NOMO-1 (cell line): ENCODE measurements at regions not wholly inside any gene's neighbourhood (a gene's known extent, or its start where the extent isn't known, plus 50 kb on each side); places are given as distances from the start of the nearest gene placed in this dataset.
"Not testable (repeated sequence)": the region's sequence is repeated elsewhere in the genome, so short reads cannot be mapped to it uniquely, and the experiment has no call there.

Source experiments
- DNase-seq, 2 experiments: peaks; one replicate each; lab custom pipeline; 2025; ENCODE audit not compliant: unreplicated experiment in 2 of 2; lab: John Stamatoyannopoulos, UW

DNA sequence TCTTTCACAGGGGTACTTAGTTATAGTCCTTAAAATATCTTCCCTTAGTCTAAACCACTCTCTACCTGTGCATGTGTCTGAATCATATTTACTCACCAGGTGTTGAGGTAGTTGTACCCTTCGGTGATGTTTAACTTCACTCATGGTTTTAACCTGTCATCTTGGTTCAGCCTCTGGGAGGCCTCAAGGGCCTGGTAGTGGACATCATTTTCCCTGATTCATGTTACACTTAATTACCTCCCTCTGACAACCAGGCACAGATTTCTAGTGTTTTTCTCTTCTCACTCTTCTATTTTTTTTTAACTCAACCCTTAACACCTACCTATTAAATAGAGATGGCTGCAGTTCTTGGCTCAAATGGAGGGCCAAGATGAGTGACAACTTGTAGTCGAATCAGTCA is 505.4 kb downstream of the TMEM114 start:
- DNase-seq: no peak

DNA sequence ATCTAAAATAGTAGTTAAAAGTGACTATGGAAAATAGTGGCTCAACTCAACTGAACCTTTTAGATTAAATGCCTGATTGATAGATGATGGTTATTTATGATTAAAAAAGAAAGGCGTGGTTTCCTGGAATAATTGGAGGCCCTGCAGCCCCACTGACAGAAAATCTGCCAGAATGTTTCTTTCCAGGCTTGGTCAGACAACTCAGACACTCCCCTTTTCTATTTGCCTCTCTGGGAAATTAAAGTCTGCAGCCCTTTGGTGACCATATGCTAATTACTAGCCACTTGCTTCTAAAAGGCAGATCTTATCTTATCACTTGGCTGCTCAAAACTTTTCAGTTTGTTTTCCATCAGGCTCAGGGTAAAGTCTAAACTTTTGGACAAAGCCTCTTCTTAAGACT is 506.0 kb downstream of the TMEM114 start:
- DNase-seq: no peak

DNA sequence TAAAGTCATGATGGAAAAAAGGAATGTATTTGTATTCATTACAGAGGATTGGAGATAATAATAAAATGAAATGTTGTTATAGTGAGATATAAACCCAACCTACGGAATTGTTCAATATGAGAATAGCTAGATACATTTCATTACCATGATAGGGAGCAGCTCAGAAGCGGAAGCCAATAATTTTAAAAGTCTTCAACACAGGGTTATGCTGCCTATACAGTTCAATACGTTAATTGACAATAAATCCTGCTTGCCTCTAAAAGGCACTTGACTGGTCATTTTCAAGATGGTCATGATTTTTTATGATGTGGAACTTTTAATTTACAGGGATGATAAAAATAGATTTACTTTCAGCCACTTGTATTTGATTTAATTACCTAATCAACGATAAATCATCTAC is 506.8 kb downstream of the TMEM114 start:
- no peak for DNase-seq

DNA sequence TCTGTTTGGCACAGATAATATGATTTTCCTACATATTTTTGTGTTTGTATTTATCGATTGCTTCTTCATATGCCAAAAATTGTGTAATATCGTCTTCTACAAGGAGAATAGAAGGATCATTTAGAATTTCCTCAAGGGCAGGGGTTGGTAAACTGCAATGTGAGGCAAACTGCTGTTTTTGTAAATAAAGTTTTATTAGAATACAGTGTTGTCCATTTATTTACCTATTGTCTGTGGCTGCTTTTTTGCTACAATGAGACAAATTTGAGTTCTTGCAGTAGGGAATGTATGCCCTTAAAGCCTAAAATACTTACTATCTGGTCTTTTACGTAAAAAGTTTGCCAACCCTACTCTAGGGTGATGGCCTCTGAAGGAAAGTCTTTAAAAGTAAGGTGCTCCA is 509.5 kb downstream of the TMEM114 start:
- DNase-seq: no peak

DNA sequence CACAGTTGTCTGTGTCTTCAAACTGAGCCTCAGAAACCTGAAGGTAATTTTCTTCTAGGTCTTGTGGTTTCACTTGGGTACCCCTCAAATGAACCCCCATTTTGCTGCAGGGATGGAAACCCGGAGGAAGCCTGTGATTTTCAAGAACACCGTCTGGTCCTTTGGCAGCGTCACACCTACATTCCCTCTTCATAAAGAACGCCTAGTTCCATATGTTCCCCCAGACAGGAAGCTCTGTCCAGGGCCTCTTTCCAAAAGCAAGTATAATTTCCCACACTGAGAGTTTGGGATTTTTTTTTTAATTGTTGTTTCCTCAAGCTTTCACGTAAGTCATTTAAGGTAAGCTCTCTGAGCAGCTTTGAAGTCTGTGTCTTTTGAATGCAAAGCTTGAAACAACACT is 515.0 kb downstream of the TMEM114 start:
- no peak for DNase-seq

DNA sequence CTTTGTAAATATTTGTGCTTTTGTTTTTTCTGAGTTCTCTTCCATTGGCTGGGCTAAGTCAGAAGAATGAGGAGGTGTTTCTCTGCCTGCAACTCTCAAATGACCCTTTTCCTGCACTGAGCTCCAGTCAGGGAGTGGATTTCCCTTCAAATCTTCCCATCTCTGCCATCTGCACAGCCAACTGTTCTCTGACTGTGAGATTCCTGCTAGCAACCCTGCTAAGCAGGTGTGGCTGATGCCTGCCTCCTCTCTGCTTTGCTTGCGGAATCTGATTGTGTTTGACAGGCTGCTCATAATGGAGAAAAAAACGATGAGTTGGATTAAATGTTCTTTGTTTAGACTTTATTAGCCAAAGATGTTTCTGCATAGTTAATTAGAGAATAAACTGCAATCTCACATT is 519.8 kb downstream of the TMEM114 start:
- DNase-seq: no peak

DNA sequence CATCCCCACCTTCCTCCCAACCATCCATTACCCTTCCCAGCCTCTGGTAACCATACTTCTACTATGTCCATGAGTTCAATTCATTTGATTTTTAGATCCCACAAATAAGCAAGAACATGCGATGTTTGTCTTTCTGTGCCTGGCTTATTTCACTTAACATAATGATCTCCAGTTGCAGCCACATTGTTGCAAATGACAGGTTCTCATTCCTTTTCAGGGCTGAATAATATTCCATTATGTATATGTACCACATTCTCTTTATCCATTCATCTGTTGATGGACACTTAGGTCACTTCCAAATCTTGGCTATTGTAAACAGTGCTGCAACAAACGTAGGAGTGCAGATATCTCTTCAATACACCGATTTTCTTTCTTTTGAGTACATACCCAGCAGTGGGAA is 522.1 kb downstream of the TMEM114 start:
- not testable (repeated sequence) for DNase-seq

DNA sequence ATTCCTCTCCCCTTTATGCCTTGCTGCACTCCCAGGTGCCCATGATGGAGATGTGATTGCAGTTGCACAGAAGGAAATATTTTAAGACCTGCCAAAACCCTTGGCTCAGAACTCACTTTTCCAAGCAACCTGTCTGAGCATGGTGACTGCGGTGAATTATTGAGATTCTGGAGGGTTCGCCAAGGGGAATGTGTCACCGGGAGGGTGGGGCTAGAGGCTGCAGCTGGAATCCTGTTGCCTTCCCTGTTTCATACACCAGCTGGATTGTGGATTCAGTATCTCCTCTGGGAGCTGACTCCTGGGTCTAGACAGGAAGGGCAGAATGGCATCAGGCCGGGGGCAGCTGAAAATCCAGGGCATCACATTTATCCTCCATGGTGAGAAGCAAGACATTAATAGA is 527.2 kb downstream of the TMEM114 start:
- no peak for DNase-seq

DNA sequence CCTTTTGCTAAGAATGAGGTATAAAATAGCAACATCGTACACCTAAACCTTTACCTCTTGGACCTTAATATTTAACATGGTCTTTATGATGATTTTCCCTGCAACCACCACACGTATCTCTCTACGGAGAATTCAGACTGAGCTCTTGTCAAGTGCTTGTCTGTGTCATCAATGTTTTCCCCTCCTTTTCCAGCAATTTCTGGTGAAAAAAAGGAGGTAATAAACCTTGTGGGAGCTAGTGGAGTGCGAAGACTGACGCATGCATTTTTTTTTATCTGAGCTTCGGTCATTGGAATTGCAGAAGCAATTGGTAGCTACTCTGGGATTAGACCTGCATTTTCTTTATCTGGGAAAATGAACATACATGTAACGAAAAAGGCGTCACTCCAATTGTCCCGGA is 527.6 kb downstream of the TMEM114 start:
- DNase-seq: no peak

DNA sequence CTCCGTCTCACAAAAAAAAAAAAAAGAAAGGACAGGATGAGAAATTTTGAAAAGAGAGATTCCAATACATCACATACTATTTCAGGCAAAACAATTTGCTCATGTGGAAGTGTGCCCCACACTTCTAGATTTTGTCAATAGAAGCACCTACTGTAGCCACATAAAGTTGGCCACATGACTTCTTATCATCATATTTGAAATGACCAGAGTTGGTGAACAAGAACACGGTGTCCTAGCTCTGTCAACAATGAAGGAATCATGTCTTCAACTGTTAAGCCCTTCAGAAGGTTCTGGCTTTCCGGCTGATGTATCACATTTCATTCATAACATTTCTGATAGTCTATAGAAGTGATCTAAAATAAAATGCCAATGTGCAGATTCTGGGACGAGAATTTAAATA is 534.5 kb downstream of the TMEM114 start:
- no peak for DNase-seq

DNA sequence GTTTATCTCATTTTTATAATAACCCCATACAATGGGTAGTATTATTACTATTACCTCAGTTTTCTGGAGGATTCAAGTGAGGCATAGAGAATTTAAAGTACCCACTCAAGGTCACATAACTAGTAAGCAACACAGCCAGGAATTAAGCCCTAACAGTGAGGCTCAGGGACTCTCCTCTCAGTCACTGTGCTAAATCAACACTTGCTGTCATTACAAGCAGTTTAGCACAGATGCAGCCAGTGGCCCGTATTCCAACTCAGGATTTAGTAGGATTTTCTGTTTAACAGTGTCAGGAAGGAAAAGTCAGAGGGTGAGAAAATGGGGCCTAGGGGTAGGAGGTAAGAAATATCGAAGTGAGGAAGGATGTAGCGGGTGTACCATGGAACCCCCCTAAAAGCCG is 536.9 kb downstream of the TMEM114 start:
- no peak for DNase-seq

DNA sequence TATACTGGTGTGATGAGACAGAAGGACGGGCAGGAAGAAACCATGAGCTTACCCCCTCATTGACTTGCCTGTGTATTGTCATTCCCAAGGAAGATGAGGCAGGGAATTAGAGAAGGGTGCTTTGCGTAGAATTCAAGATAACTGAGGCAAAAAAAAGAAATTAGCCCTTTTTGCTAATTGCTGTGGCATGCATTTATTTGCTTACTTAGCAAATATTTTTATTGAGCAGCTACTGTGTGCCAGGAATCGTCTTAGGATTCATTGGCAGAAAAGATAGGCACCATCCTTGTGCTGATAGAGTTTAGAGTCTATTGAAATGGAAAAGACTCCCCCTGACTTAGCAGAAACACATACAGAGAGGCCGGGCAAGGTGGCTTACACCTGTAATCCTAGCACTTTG is 541.9 kb downstream of the TMEM114 start:
- no peak for DNase-seq

DNA sequence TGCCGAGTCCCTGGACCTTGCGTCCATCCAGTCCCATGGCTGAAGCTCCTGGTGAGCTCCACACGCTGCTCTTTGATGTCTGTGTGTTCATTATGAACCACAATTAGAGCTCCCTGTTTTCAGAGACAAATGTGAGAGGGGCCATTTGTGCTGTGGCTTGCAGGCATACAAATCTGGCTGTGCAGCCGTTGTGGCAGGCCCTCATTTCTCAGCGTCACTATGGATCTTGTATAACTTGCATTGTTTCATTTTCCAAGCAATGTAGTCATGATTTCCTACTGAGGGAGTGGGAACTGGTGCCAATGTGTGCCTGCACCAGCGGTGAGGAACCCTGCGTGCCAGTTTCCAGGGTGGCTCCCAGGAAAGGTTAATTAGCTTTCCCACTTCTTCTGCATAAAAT is 542.6 kb downstream of the TMEM114 start:
- DNase-seq: no peak

DNA sequence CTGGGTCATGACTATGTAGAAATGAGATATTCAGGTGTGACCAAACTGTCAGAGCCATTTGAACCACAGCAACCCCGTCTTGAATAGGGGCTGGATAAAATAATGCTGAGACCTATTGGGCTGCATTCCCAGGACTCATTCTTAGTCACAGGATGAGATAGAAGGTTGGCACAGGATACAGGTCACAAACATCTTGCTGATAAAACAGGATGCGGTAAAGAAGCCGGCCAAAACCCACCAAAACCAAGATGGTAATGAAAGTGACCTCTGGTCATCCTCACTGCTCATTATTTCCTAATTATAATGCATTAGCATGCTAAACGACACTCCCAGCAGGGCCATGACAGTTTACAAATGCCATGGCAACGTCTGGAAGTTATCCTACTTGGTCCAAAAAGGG is 545.5 kb downstream of the TMEM114 start:
- DNase-seq: no peak

DNA sequence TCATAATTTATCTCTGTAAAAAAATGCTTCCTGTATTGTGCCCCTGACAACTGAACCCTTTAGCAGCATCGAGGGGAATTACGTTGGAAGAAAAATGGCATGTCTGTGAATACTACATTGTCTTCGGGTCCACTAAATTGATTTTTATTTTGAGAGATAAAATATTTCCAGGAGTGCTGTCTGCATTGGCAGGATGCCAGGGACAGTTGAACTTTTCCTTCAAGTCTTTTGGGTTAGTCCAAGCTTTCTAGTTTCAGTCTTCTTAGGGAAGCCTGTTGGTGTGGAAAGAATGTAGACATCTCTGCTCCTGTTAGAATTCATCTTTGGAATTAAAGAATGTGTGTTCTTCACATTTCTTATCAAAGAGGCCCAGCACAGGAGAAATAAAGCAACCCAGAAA is 557.9 kb downstream of the TMEM114 start:
- no peak for DNase-seq

DNA sequence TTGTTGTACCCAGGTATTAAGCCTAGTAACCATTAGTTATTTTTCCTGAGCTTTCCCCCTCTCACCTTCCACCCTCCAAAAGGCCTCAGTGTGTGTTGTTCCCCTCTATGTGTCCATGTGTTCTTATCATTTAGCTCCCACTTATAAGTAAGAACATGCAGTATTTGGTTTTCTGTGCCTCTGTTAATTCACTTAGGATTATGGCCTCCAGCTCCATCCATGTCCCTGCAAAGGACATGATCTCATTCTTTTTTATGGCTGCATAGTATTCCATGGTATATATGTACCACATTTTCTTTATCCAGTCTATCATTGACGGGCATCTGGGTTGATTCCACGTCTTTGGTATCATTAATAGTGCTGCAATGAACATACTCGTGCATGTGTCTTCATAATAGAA is 560.3 kb downstream of the TMEM114 start:
- not testable (repeated sequence) for DNase-seq

DNA sequence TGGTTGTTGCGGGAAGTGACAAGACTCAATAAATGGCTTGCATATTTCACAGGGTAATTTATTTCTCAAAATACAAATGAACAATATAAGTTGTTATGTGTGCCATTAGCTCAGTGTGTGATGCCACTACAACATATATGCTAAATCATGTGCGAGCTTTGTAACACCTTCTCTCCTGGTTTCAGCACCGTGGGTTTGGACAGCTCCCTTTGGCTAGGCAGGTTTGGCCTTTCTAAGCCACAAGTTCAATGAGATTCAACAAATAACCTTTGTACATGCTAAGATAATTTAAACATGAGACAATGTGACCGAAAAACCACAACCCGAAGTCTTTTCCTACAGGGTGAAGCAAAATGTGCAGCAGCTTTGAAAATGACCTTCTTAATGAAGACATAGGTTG is 563.9 kb downstream of the TMEM114 start:
- DNase-seq: no peak

DNA sequence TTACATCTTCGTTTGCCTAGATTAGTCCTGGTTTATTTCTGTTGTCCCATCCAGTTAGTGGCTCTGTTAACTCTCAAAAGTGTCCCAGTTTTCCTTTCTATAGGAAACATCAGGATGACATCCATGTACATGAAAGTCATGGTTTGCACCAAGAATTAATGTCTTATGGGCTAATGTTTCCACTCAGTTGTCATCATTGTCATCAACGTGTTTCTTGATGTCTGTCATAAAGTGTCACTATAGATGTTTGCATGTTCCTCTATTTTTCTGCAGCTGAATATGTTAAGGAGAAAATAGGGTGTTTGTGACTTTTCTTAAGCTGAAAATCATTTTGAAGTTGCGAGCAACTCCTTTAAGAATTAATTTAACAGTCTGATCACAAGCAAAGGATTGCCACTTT is 567.0 kb downstream of the TMEM114 start:
- DNase-seq: no peak

DNA sequence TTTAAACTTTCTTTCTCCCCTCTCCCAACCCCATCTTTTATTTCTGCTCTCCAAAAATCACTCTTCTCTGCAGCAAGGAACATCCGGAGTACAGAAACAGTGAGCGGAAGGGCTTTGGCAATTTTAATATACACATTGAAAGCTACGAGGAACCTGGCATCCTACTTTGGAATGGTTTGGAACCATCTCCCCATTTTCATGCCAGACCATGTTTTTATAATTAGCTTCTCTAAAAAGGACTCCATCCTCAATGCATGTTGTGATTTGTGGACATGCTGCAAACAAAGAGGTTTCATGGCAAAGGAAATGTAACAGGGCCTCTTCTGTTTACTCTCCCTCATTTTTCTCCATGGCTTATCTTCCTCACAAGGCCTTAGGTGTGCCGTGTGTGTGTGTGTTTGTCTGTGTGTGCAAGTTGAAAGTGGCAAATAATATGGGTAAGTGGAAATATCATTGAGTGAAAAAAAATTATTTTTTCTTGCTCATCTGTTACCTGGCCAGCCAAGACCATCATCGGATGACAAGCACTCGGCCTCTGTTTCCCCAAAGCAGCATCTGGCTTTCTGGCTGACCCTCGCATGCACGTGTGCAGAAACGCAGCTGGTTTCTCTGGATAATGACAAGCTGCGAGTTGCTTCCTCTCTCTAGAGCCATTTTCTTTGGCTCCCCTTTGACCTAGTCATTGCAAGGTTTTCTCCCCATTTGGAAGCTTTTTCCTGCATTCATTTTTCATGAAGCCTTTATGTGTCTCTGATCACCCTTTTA is 585.0 kb downstream of the TMEM114 start:
- no peak for DNase-seq

DNA sequence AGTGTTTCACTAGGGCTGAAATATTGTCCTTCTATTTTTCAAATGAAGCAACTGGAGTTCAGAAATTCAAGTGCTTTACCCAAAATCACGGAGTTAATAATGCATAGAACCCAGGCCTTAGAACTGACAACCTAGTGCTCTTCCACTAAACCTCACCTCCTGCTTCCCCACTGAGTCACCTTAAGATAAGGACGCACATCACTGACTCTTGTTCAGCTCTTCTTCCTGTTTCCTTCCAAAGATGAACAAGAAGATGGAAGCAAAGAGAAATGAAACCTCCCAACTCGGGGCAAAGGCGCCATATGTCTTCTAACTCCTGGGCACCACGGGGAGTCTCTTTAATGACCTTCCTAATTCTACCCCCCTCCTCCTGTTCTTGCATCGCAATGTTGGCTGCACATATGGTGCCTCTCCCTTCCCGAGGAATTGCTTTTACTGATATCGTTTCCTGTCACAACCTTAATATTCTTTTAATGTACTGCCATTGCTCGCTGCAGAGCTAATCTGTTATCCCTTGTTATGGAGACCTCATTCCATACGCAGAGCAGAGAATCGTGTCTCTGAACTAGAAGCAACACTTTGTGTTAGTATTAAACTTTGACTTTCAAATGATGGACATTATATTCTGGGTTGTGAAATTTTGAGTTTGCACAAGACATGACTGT is 591.4 kb downstream of the TMEM114 start:
- DNase-seq: no peak

DNA sequence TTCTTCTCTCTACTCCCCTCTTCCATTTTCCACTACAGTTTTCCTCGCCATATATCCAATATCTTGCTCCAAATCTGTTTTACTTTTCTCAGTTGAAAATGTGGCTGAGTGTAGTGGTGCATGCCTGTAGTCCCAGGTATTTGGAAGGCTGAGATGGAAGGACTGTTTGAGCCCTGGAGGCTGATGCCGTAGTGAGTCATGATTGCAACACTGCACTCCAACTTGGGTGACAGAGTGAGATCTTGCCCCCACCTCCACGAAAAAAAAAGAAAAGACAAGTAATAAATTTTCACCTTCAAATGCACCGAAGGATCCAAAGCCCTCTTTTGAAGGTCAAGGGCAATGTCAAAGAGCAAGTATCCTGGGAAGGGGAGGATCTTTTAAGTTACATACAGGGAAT is 592.3 kb downstream of the TMEM114 start:
- no peak for DNase-seq

DNA sequence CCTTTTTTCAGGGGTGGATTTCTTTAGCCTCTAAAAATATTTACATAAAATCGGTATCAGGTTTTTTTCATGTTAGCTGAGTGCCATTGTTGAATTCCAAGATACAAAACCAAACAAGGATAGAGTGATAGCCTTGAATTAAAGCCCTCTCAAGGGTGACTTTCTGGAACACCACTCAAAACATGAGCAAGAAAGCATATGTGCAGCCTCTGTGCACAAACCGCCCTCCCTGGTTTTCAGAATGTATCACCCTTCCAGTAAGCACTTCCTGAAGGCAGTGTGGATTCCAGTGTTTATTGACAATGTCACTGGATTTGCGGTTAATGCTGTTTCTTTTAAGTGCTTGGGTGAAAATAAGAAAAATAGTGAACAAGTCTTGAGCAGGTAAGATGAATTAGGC is 597.7 kb downstream of the TMEM114 start:
- DNase-seq: no peak
